DLD1 (cell line): ENCODE measurements at regions not wholly inside any gene's neighbourhood (a gene's known extent, or its start where the extent isn't known, plus 50 kb on each side); places are given as distances from the start of the nearest gene placed in this dataset.

ENCODE experiments used
- in situ Hi-C: cut with HindIII; loops from 2 replicates; pipeline ENCODE4 v1.10.0; 2017; ENCODE audit warnings: low sequenced_read_pairs

- in situ Hi-C loops = no loop called here
Measured at GRCh38 chr7:24341691-24342413, 57.9 kb downstream of the NPY start.

DNA sequence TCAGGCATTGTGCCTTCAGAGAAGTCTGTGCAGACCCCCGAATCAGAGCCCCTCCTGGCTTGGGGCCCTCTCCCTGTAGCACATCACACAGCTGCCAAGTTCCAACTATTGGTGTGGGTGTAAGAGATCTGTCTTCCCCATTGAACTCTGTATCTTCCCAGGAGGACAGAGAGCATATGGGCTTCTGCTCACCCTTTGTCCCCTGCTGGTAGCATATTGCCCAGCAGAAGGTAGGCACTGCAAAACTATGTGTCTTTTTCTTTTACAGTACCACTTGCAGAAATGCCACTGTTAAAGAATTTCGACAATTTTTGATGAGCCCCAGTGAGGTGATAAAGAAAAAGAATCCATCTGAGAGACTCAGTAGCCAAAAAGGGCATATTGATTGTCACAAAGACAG is 59.6 kb downstream of the NPY start:
- in situ Hi-C loops = no loop called here

DNA sequence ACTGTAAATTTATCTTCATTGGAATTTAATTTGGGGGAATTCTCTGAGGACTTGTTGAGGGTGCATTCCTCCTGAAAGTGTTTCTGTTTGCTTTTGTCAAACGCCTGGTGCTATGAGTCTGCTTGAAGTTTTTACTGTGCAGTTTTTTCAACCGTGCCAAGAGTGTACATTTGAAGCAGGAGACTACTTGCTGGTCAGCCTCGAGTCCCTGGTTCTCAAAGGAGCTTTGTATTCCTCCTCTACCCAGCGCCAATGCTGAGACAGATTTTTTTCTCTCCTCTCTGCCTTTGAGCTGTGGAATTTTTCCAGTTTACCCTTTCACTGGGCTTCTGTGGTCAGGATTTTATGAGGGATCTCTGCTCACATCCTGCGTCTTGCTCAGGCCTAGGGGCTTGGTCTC is 62.1 kb downstream of the NPY start:
- in situ Hi-C loops = no loop called here

- in situ Hi-C loops = no loop called here
Measured at GRCh38 chr7:24346716-24347115, 62.7 kb downstream of the NPY start.

GRCh38 chr7:24349339-24349738 is 65.3 kb downstream of the NPY start:
- in situ Hi-C loops = no loop called here

DNA sequence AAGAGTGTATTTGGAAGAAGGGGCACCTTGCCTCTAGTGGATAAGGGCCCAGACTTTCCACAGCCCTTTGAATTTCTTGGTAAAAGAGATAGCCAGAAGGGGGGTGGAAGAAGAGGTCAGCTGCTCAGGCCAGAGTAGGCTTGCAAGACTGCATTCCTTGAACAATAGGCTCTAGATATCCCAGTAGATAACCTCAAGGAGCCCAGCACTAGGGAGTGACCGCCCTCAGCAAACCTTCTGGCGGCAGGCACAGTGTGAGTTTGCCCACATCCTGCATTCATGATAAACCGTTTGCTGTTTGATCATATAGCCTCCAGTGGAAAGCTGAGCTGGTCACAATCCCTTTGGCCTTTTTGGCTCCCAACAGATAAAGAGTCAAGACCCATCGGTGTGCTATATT is 70.5 kb downstream of the NPY start:
- in situ Hi-C loops = no loop called here

DNA sequence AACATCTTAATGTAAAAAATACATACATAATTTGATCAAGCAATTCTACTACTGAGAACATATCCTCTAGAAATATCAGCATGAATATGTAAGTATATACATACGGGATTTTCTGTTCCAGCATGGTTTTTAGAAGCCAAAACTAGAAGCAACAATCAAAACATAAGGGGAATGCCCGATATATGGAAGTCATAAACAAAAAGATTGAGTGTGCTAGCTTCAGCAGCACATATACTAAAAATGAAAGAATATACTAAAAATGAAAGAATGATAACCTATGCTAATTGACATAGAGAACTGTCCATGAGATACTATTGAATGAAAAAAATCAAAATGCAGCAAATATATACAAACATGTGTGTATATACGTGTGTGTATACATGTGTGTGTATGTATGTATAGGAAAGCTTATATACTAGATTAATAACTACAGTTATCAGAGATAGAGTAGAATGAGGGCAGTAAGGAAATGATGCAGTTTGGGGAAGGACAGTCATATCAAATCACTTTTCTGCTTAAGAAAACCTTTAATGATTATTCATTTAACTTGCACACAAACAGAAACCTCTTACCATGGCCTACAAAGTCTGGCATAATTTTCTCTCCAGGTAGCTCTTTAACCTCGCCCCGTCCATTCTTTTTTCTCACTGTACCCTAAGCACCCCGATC is 72.9 kb downstream of the NPY start:
- in situ Hi-C loops = no loop called here

DNA sequence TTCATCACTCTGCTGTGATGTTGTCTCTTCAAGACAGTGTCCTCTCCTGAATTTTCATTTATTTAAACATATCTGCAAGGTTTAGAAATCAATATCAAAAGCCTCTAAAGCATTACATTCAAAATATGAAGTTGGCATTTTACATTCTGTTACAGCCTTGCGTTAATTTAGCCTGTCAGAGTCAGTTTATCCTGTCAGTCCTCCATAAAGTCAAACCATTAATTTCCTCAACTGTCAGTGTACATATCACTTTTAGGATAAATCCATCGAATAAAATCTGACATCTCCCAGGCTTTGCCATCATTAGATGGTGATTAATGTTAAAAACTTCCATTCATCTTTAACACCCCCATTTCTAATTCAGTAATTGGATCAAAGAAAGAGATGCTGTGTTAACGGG is 77.0 kb downstream of the NPY start:
- in situ Hi-C loops = no loop called here

DNA sequence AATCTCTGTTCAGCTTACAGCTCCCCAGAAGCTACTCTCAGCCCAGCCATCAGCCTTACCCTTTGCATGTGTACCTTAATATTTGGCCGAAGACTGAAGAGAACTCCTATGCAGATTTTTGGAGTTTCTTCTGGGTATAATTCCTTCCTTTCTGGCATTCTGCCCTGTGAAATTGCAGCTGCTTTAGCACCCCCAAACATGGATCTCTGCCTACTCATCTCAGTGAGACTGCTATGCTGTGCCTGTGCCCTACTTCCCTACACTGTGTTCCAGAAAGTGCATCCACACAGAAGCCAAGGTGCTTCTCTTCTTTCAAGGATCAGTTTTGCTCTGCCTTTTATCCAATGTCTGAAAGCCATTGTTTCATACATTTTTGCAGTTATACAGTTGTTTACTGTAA is 81.6 kb downstream of the NPY start:
- in situ Hi-C loops = no loop called here

DNA sequence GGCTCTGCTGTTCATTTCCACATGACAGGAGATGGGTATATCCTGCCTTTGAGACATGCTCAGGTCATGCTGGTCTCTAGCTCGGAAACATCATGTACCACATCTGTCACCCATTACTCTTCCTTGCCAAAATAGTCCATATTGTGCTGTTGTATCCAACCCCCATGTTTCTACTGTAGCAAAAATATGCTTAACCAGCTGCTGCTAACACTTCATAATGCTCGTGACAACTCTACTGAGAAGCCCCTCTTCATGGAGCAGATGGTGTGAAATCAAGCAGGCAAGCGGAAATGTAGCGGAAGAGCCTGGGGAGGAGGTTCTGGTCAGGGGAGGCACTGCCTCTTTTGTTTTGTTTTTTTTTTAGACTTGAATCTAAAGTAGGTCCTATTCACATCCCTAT is 82.9 kb downstream of the NPY start:
- in situ Hi-C loops = no loop called here

- in situ Hi-C loops = no loop called here
Measured at GRCh38 chr7:24368161-24368560, 84.2 kb downstream of the NPY start.

- in situ Hi-C loops = no loop called here
Measured at GRCh38 chr7:24370541-24370940, 86.6 kb downstream of the NPY start.

GRCh38 chr7:24372961-24373955 is 89.3 kb downstream of the NPY start:
- in situ Hi-C loops = no loop called here

GRCh38 chr7:24378871-24379616 is 95.1 kb downstream of the NPY start:
- in situ Hi-C loops = no loop called here

DNA sequence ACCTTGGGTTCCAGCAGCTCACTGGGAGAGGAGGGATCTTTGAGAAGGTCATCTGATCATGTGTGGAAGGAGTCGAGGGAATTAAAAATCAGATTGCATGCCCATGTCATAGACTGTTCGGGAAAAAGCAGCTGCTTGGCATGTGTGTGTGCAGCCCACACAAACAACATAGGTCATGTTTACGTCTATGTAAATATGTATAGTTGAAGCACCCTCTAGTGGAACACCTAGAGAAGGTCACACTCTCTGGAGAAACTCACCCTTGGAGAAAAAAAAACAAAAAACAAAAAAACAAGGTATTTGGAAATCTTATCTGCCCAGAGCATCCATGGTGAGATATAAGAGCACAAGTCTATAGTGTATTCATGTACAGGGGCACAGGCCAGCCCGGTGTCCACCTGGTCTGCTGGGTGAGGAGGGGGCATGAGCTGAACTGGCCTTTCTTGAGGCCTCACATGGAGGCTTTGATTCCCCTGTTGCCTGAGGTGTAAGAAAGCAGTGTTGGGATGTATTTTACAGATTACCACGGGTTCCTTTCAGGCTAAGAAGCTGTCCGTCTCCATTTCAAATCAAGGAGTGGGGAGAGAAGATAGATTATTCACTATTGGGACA is 98.0 kb downstream of the NPY start:
- in situ Hi-C loops = no loop called here

DNA sequence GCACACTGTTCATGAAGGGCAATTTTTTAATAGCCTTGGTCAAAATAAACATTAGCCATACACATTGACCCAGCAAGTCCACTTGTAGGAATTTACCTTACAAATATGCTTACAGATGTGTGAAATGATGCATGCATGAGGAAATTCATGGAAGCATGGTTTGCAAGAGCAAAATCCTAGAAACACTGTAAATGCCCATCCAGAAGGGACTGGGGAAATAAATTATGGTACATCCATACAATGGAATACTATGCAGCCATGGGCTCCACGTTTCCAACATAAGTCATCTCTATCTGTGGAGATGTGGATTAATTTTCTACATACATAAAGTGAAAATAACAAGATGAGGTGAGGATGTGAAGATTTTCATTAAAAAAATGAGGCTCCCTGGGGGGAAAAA is 99.1 kb downstream of the NPY start:
- in situ Hi-C loops = no loop called here

DNA sequence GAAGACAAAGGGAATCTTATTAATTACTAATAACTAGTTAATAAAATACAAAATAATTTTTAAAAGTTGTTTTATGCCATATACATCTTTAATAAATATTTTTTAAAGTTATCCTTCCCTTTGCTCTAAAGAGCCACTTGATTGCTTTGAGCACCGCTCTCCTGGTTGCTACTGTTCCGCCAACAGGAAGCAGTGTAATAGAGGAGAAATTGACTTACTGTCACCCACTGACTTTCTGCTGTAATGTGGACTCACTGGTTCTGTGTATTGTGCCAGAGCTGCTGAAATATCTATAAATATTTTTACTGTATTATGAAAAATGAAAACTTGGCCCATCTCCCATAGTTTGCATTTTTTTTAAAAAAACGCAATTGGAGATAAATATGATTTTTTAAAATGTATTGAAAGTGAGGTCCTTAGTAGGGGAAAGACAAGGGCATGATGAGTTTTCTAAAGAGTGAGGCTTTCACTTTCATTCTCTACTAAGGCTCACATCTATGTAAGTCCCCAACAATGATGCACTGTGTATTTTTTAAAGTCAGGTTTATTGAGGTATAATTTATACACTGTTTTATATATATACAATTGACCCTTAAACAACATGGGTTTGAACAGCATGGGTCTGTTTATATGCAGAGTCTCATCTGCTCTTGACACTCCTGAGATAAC is 100.5 kb downstream of the NPY start:
- in situ Hi-C loops = loop anchor here (5.0 kb wide), 1 partner anchor 38 kb away; no protein-coding TSS in a partner anchor

DNA sequence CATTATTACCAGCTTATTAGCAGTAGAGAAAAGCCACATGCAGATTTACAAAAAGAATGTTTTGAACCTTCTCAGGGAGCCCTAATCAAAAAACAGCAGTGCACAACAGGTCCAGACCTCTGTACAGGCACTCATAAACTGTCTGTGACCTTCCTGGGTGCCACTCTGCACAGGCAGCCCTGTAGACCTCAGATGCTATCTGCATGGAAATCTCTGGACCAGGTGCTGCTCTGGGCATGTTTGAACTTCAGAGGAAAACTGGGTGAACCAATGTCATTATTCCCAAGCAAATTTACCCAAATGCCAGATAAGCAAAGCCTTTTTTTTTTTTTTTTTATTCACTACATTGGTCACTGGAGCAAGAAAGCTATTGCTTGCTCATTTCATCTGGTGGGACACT is 104.2 kb downstream of the NPY start:
- in situ Hi-C loops = loop anchor here (5.0 kb wide), 1 partner anchor 34 kb away; no protein-coding TSS in a partner anchor

DNA sequence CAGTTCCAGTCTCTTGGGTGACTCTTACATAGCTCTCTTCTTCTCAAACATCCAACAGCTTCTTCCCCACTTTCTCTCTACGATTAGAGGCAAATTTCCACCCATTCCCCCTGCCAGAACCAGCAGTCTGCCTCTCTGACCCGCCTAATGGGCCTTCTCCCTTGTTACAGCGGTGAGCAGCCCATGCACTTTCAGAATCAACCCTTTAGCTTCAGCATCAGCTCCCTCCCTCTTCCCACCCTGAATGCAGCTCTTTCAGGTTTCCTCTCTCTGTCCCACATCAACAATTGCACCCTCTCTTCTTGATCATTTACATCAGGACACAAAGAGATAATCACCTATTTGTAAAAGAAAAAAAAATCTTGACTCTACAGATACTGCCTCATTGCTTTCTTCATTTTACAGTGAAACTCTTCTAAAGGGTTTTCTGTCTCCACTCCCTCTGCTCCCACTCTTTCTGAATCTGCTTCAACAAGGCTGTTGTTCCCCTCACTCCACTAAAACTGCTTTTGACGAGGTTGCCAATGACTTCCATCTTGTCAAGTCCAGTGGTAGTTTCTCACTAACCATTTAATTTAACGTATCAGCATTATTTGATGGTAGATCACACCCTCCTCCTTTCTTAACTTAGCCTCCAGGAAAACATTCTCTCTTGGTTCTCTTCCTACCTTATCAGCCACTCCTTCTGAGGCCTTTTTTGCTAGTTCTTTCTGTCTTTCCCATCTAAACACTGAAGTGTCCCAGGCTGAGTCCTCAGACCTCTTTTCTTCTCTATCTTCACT is 106.6 kb downstream of the NPY start:
- in situ Hi-C loops = no loop called here
